ENCODE measurements at regions not wholly inside any gene's neighbourhood (a gene's known extent, or its start where the extent isn't known, plus 50 kb on each side); places are given as distances from the start of the nearest gene placed in this dataset.
A peak's percentile ranks its signal among the peaks of the same experiment; 100 is the strongest.

DNA sequence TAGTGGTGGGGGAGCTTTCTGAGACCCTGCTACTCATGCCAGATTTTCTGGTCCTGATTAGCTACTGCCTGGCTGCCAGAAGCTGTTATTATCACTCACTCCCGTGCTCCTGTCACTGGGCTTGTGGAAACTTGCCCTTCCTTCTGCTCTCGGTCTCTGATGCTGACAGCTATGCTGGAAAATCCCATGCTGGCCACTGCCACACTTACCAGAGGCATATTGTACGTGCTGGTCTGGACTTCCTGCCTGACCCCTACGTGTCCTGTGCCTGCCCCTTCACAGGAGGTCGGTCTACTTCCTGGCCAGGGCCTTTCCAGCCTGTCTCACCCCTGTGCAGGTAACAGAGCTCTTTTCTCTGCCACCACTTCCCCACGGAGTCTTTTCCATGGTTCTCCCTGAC, 149.4 kb upstream of the PLEKHG7 start:
- no peaks in the 10 kb centered on the region for H3K27me3 Mint-ChIP-seq
- DNase-seq: no peak
- CTCF ChIA-PET: interaction anchor here (1.4 kb wide), 1 partner anchor 16 kb away, joined by 4 read pairs; no protein-coding TSS in a partner anchor
- H3K9me3 Mint-ChIP-seq (ENCODE audit: low read depth): peaks cover 2% of the 10 kb centered on the region
- no peak overlapping the region for H3K27ac Mint-ChIP-seq
- H3K4me1 Mint-ChIP-seq: peaks cover 22% of the 10 kb centered on the region
- H3K36me3 Mint-ChIP-seq: peaks cover 11% of the 10 kb centered on the region
- no peak overlapping the region for H3K4me3 Mint-ChIP-seq
- ATAC-seq: no peak

DNA sequence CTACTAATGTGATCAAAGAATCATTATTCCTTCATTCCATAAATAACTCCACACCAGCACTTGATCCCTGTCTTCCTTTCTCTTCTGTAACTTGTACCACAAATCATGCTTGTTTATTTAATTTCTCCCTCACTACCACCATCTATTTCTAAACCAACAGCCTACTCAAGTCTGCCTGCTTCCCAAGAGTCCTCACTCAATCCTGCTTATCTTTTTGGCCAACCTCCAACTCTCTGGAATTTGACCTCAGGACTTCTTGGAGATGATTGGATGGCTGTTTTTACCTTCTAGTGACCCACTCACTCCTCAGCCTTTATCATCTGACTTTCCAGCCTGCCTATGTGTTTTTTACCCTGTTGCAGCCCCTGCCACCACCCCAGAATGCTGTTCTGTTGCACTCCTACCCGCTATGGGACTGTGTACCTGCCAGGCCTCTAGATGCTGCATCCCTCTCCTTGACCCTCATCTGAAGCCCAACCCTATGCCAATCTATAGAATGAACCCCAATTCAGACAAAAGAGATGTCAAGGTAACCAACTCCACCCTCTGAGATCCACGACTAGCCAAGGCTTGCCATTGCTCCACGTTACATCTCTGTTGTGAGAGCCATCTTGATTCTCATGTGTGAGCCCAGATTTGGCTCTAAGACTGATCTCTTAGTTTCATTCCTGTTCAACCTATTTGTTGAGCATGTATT, 150.2 kb upstream of the PLEKHG7 start:
- H3K4me1 Mint-ChIP-seq: peaks cover 22% of the 10 kb centered on the region
- no peak for ATAC-seq
- peaks cover 2% of the 10 kb centered on the region for H3K9me3 Mint-ChIP-seq (ENCODE audit: low read depth)
- H3K27me3 Mint-ChIP-seq: no peaks in the 10 kb centered on the region
- no peak for DNase-seq
- H3K27ac Mint-ChIP-seq: no peak overlapping the region
- H3K36me3 Mint-ChIP-seq: peaks cover 11% of the 10 kb centered on the region
- CTCF ChIA-PET: interaction anchor here (1.0 to 1.4 kb wide), 2 partner anchors 11 to 50 kb away, joined by 3 to 4 read pairs; no protein-coding TSS in a partner anchor
- no peak overlapping the region for H3K4me3 Mint-ChIP-seq

DNA sequence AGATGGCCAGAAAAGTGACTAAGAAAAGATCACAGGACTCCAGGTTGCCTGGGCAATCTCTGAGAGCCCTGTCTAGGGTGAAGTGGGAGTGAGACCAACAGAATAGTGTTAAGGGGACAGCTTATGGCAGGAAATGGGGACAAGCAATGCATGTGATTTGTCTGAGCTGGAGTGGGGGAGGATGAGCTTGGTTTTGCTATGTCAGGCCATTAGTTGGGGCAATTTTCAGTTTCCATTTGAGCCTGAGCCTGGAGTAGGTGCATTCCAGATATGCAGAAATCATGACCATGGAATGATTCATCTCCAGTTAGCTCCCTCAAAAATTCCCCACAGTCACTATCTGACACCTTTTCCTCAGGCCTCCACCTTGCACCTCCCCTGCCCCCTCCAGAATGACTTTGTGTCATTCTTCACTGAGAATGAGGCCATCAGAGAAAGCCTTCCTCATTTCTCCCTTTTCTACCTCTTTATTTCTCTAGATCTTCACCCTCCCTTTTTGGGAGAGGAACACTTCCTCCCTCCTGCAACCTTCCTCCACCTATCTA, 150.9 kb upstream of the PLEKHG7 start:
- CTCF ChIA-PET: interaction anchor here (1.0 to 1.4 kb wide), 2 partner anchors 12 to 50 kb away, joined by 3 to 4 read pairs; no protein-coding TSS in a partner anchor
- Mint-ChIP-seq H3K27me3 (no peaks in the 10 kb centered on the region), H3K9me3 (ENCODE audit: low read depth) (peaks cover 2% of the 10 kb centered on the region), H3K4me3 (no peak overlapping the region), H3K4me1 (peaks cover 16% of the 10 kb centered on the region), H3K27ac (no peak overlapping the region), H3K36me3 (peaks cover 6% of the 10 kb centered on the region)
- DNase-seq (peak; percentile 44), ATAC-seq (peak; percentile 63)

DNA sequence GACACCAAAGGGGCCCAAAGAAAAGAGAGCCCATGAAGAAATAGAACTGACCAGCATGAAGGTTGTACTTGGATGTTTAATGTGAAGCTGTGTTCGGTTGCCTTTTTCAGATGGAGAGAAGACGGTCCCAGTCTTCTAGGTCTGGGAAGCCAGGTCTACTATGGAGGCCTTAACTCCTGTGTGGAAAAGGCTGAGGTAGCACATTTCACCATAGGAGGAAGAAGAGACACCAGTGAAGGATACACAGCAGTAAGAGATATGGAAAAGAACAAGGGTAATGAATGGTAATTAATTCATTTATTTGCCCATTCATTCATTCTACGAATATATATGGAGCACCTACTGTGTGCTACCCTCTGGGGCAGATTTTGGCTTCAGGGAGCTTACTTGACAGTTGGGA, 151.6 kb upstream of the PLEKHG7 start:
- Mint-ChIP-seq H3K4me1 (peaks cover 9% of the 10 kb centered on the region), H3K27me3 (no peaks in the 10 kb centered on the region), H3K36me3 (peaks cover 5% of the 10 kb centered on the region), H3K4me3 (no peak overlapping the region), H3K9me3 (ENCODE audit: low read depth) (peaks cover 2% of the 10 kb centered on the region), H3K27ac (no peak overlapping the region)
- ATAC-seq (no peak), DNase-seq (no peak)
- CTCF ChIA-PET: interaction anchor here (1.0 to 1.5 kb wide), 3 partner anchors 10 to 49 kb away, joined by 3 to 4 read pairs (median 3); no protein-coding TSS in a partner anchor

DNA sequence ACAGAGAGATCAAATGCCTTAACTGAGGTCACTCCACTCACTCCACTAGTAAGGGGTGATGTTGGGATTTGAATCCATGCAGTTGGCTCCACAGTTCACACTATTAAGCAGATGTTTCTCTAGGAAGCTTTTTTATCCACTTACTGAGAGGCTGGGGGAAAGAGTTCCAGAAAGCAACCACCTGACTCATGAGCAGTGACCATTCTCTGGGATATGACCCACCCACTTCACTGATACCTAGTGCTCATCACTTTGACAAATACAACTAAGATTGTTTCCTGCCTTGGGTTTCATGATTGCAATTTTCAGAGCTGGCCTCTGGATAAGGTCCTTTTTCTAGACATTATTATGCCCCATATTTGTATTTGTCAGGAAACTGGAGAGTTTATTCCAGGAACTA, 152.1 kb upstream of the PLEKHG7 start:
- CTCF ChIA-PET: interaction anchor here (1.5 kb wide), 1 partner anchor 10 kb away, joined by 3 read pairs; no protein-coding TSS in a partner anchor
- Mint-ChIP-seq H3K4me1 (peaks cover 5% of the 10 kb centered on the region), H3K4me3 (no peak overlapping the region), H3K9me3 (ENCODE audit: low read depth) (peaks cover 2% of the 10 kb centered on the region), H3K27me3 (no peaks in the 10 kb centered on the region), H3K36me3 (peaks cover 6% of the 10 kb centered on the region), H3K27ac (no peak overlapping the region)
- ATAC-seq (no peak), DNase-seq (no peak)

DNA sequence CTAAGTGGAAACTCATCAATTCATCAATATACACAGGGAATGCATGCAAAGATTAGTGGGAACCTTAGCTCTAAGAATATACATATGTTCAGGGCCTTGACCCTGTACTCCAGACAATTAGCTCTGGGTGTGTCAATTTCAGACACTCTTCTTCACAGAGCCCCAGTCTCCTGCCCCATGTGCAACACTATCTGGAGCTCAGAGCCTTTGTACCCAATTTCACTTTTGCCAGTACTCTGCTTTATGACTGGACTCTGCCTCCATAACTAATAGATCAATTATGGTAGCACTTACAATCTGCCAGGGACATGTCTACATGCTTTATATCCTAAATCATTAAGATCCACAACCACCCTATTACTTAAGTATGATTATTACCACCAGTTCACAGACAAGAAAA, 152.5 kb upstream of the PLEKHG7 start:
- DNase-seq (no peak), ATAC-seq (no peak)
- H3K9me3 Mint-ChIP-seq (ENCODE audit: low read depth): peaks cover 2% of the 10 kb centered on the region
- CTCF ChIA-PET: interaction anchor here (1.5 kb wide), 1 partner anchor 9 kb away, joined by 3 read pairs; no protein-coding TSS in a partner anchor
- peaks cover 7% of the 10 kb centered on the region for H3K36me3 Mint-ChIP-seq
- no peak overlapping the region for H3K27ac Mint-ChIP-seq
- no peaks in the 10 kb centered on the region for H3K27me3 Mint-ChIP-seq
- peaks cover 5% of the 10 kb centered on the region for H3K4me1 Mint-ChIP-seq
- H3K4me3 Mint-ChIP-seq: no peak overlapping the region

DNA sequence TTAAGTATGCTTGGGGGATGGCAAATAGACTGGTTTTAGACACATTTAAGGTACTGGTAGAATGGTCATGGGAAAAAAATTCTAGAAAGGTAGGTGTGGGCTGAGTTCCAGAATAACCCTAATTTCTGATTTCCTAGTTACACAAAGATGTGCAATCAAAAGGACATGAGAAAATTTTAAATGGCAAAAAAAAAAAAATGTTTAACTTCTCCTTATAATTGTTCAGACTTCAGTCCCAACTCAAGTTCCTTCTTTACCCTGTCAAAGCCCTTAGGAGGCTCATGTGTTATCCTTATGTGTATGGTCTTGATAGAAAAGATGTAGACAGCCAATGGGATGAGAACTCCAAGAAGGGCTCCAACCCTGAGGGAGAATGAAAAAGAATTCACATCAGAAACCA, 153.3 kb upstream of the PLEKHG7 start:
- no peaks in the 10 kb centered on the region for H3K4me1 Mint-ChIP-seq
- no peaks in the 10 kb centered on the region for H3K27me3 Mint-ChIP-seq
- ATAC-seq: no peak
- peaks cover 2% of the 10 kb centered on the region for H3K9me3 Mint-ChIP-seq (ENCODE audit: low read depth)
- no peak overlapping the region for H3K27ac Mint-ChIP-seq
- peaks cover 5% of the 10 kb centered on the region for H3K36me3 Mint-ChIP-seq
- no peak for DNase-seq
- no peak overlapping the region for H3K4me3 Mint-ChIP-seq
- CTCF ChIA-PET: interaction anchor here (1.5 kb wide), 1 partner anchor 8 kb away, joined by 3 read pairs; no protein-coding TSS in a partner anchor

DNA sequence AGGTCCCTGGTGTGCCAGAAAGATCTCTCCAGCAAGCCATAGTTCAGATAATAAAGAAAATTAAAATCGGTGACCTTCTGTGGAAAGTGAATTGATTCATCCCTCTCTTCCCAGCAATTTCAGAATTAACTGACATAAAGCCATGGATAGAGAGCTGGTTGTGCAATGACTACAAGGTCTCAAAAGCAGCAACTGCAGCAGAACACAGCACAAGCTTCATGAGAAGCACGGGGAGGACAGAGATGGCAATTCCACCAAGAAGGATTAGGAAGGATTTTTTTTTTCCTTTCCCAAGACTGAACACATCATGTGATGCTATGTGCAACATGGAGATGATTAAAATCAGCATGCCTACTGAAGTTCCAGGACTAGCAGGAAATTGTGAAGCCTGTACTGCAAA, 154.9 kb upstream of the PLEKHG7 start:
- Mint-ChIP-seq H3K4me1 (no peaks in the 10 kb centered on the region), H3K36me3 (peaks cover 5% of the 10 kb centered on the region), H3K9me3 (ENCODE audit: low read depth) (peaks cover 2% of the 10 kb centered on the region), H3K27me3 (no peaks in the 10 kb centered on the region), H3K4me3 (no peak overlapping the region), H3K27ac (no peak overlapping the region)
- no peak for DNase-seq
- CTCF ChIA-PET: interaction anchor here (1.1 kb wide), 1 partner anchor 9 kb away, joined by 3 read pairs; no protein-coding TSS in a partner anchor
- ATAC-seq: no peak

DNA sequence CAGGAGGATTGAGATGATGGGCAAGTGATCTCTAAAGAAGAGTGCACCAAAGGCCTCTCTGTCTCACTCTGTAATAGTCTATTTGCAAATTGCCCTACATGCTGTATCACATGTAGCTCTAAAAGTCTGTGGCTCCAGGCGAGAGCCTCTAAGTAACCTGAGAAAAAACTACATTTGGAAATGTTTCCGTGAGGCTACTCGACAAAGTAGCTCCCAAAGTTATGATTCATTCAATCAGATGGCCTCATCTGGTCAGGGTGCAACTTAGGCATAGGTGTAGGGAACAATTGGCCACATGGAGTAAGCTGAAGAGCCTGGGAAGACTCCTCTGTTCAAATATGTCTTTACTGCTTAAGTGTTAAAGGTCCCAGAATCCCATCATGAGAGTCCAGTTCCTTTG, 155.4 kb upstream of the PLEKHG7 start:
- DNase-seq: no peak
- Mint-ChIP-seq H3K9me3 (ENCODE audit: low read depth) (peaks cover 2% of the 10 kb centered on the region), H3K36me3 (peaks cover 5% of the 10 kb centered on the region), H3K27ac (no peak overlapping the region), H3K4me3 (no peak overlapping the region), H3K27me3 (no peaks in the 10 kb centered on the region), H3K4me1 (no peaks in the 10 kb centered on the region)
- ATAC-seq: no peak
- CTCF ChIA-PET: no interaction called here

DNA sequence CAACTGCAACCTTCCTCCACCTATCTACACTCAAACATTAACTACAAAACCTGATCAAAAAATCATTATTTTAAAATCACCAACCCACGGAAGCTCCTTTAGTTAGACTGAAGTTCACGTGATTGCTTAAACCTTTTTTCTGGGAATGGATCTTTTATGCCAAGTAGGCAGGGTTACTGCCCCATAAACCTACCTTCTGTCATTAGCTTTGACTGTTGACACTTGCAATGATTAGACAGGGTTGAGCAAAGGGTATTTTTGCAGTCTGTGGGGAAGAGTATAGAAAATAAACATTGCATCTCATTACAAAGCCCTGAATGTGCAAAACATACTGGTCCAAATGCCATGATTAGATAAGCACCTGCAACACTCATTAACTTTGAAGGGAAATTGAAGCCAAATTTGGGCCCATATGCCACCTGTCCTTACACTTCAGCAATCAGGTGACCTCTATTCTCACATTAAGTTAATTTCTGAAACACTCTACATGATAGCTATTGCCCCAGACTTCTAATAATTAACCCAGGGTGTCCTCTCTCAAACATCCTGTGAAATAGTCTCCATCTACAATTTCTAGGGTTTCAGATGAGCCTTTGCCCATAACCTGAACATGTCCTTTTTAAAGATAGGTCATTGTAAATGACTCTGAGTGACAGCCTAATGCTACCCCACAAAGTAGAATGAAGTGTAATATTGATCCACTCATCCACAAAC, 156.0 kb upstream of the PLEKHG7 start:
- ATAC-seq (no peak), DNase-seq (no peak)
- Mint-ChIP-seq H3K27me3 (no peaks in the 10 kb centered on the region), H3K27ac (no peak overlapping the region), H3K4me3 (no peak overlapping the region), H3K36me3 (peaks cover 5% of the 10 kb centered on the region), H3K4me1 (peaks cover 3% of the 10 kb centered on the region), H3K9me3 (ENCODE audit: low read depth) (peaks cover 2% of the 10 kb centered on the region)
- CTCF ChIA-PET: no interaction called here

DNA sequence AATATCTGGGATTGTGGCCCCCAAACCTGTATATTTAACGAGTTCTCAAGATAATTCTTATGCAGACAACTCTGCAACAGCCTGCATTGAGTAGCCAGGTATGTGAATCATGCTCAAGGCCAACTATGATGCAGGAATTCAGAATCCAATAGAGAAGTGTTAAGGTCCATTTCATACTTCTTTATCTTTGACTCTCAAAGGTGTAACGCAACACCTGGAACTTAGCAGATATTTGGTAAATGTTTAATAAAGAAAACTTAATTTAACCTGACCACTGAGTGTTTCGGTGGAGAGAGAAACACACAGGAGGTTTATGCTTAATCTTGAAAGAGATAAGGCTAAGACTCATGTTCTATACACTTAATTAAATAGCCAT, 156.5 kb upstream of the PLEKHG7 start:
- peaks cover 7% of the 10 kb centered on the region for H3K36me3 Mint-ChIP-seq
- ATAC-seq (no peak), DNase-seq (no peak)
- H3K4me3 Mint-ChIP-seq: no peak overlapping the region
- no peak overlapping the region for H3K27ac Mint-ChIP-seq
- no peaks in the 10 kb centered on the region for H3K27me3 Mint-ChIP-seq
- CTCF ChIA-PET: no interaction called here
- H3K4me1 Mint-ChIP-seq: peaks cover 6% of the 10 kb centered on the region
- peaks cover 2% of the 10 kb centered on the region for H3K9me3 Mint-ChIP-seq (ENCODE audit: low read depth)

DNA sequence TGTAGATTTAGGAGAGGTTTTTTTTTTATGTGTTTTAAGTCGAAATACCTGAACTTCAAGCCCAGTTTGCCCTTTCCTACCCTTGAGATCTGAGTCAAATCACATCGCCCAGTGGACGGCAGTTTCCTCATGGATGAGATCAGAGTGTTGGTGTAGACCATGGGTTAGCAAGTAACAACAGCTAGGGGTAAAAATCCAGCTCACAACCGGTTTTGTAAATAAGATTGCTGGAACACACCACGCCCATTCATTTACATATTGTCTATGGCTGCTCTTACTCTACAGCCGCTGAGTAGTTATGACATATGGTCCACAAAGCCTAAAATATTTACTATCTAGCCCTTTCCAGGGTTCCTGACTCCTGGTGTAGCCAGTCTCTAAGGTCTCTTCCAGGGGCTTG, 158.5 kb upstream of the PLEKHG7 start:
- Mint-ChIP-seq H3K9me3 (ENCODE audit: low read depth) (peaks cover 2% of the 10 kb centered on the region), H3K27me3 (no peaks in the 10 kb centered on the region), H3K4me3 (no peak overlapping the region), H3K4me1 (peaks cover 23% of the 10 kb centered on the region), H3K27ac (no peak overlapping the region), H3K36me3 (peaks cover 8% of the 10 kb centered on the region)
- CTCF ChIA-PET: interaction anchor here (1.4 kb wide), 1 partner anchor 136 kb away, joined by 4 read pairs; no protein-coding TSS in a partner anchor
- no peak for ATAC-seq
- DNase-seq: no peak

DNA sequence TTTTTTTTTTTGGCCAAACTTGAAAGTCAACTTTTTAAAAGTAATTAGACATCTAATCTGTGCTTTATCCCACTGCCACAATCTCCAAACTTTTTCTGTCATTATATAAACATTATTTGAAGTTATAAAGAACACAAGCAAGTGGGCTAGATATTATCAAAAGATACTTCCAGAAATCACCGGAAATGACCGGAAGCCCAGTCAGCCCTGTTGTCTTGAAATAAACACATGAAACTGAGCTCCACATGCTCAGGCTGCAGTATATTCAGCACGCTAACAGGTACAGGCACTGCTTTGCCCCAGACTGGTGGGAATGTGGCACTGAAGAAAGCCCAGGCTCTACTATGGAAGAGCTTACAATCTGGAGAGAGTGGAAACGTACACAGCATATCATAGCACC, 158.9 kb upstream of the PLEKHG7 start:
- Mint-ChIP-seq H3K4me1 (peaks cover 28% of the 10 kb centered on the region), H3K4me3 (no peak overlapping the region), H3K36me3 (peaks cover 6% of the 10 kb centered on the region), H3K9me3 (ENCODE audit: low read depth) (peaks cover under 1% of the 10 kb centered on the region), H3K27ac (no peak overlapping the region), H3K27me3 (no peaks in the 10 kb centered on the region)
- ATAC-seq (no peak), DNase-seq (no peak)
- CTCF ChIA-PET: interaction anchor here (1.4 kb wide), 1 partner anchor 135 kb away, joined by 4 read pairs; no protein-coding TSS in a partner anchor

Measured in activated CD8-positive, alpha-beta memory T cell treated with anti-CD3 and anti-CD28 coated beads, Interleukin-2, amount 10 ng/mL, durations not matched to agents 7 days and 5 days (primary cell).